HG03280 (cell line): ENCODE measurements at regions not wholly inside any gene's neighbourhood (a gene's known extent, or its start where the extent isn't known, plus 50 kb on each side); places are given as distances from the start of the nearest gene placed in this dataset.

Experiments used
- ATAC-seq: cut with Tn5 transposase; IDR thresholded peaks from one replicate; pipeline ENCODE4 v1.9.1; 2021; ENCODE audit warnings: mild to moderate bottlenecking, moderate library complexity; ENCODE audit not compliant: unreplicated experiment

GRCh38 chr2:150319658-150320555, 167.6 kb downstream of the RND3 start:
- ATAC-seq = no peak

GRCh38 chr2:150319085-150319484, 168.4 kb downstream of the RND3 start:
- no peak for ATAC-seq

- ATAC-seq = no peak
Measured at GRCh38 chr2:150312271-150312670, 175.2 kb downstream of the RND3 start.

GRCh38 chr2:150309311-150310080, 178.0 kb downstream of the RND3 start:
- ATAC-seq = no peak

GRCh38 chr2:150307258-150307657, 180.2 kb downstream of the RND3 start:
- no peak for ATAC-seq

GRCh38 chr2:150303281-150303680, 184.2 kb downstream of the RND3 start:
- ATAC-seq = no peak

GRCh38 chr2:150298571-150299305, 188.7 kb downstream of the RND3 start:
- ATAC-seq = no peak

GRCh38 chr2:150296770-150297546, 190.5 kb downstream of the RND3 start:
- ATAC-seq = no peak

- no peak for ATAC-seq
Measured at GRCh38 chr2:150295544-150295943, 191.9 kb downstream of the RND3 start.

- no peak for ATAC-seq
Measured at GRCh38 chr2:150293771-150294170, 193.7 kb downstream of the RND3 start.

GRCh38 chr2:150292807-150293206, 194.7 kb downstream of the RND3 start:
- ATAC-seq = no peak

- ATAC-seq = no peak
Measured at GRCh38 chr2:150292192-150292591, 195.3 kb downstream of the RND3 start.

- ATAC-seq = no peak
Measured at GRCh38 chr2:150286730-150287362, 200.6 kb downstream of the RND3 start.

- no peak for ATAC-seq
Measured at GRCh38 chr2:150284116-150284515, 203.4 kb downstream of the RND3 start.

- ATAC-seq = no peak
Measured at GRCh38 chr2:150282771-150283371, 204.6 kb downstream of the RND3 start.

- ATAC-seq = no peak
Measured at GRCh38 chr2:150282357-150282756, 205.1 kb downstream of the RND3 start.

- no peak for ATAC-seq
Measured at GRCh38 chr2:150280231-150280630, 207.2 kb downstream of the RND3 start.

GRCh38 chr2:150279686-150280085, 207.8 kb downstream of the RND3 start:
- ATAC-seq = no peak

- ATAC-seq = no peak
Measured at GRCh38 chr2:150276737-150277136, 210.7 kb downstream of the RND3 start.

- no peak for ATAC-seq
Measured at GRCh38 chr2:150274108-150274507, 213.4 kb downstream of the RND3 start.
